ENCODE measurements at regions not wholly inside any gene's neighbourhood (a gene's known extent, or its start where the extent isn't known, plus 50 kb on each side); places are given as distances from the start of the nearest gene placed in this dataset.

- no peak for TF ChIP-seq CHD7 (IDR thresholded peaks at IDR 0.05; ENCODE audit: insufficient replicate concordance, low read length)
Measured at GRCh38 chr13:111960152-111960772, 106.7 kb upstream of the SOX1 start (continued).
